HepG2 (cell line): ENCODE measurements at regions not wholly inside any gene's neighbourhood (a gene's known extent, or its start where the extent isn't known, plus 50 kb on each side); places are given as distances from the start of the nearest gene placed in this dataset.

Source experiments
- ATAC-seq: fragments of 200-7000 bp; cut with Tn5 transposase; 3 replicates; pipeline ENCODE4 v1.9.1; 2020; ENCODE audit warnings: mild to moderate bottlenecking, moderate library complexity
- BruUV-seq: library from RNA; stranded (reverse); fragments of 400-500 nt; replicated peaks from 2 replicates; lab custom pipeline; 2021; lab: Mats Ljungman, UMichigan
- CTCF ChIA-PET: fragments of 300-600 bp; formaldehyde crosslinking; extraction: SDS; loops from one replicate; lab custom pipeline; 2021; ENCODE audit warnings: low total read pairs, inconsistent platforms, low intra/inter-chr PET ratio; lab: Yijun Ruan, JAX
- POLR2A ChIA-PET: fragments of 350-600 bp; sonication (Branson Sonifier 250); formaldehyde crosslinking; loops from one replicate; lab custom pipeline; 2020; ENCODE audit warnings: antibody characterized with exemption, inconsistent platforms; lab: Yijun Ruan, JAX
- DNase-seq: peaks from one replicate; pipeline ENCODE4 v3.0.0-alpha.2; 2015; ENCODE audit warnings: low spot score
- FAIRE-seq: peaks from 3 replicates; lab custom pipeline; 2011; peaks lifted over from hg19 to GRCh38; lab: Jason Lieb, UNC
- H2AFZ ChIP-seq: one replicate; pipeline ENCODE4 v1.6.1; 2011; ENCODE audit warnings: low read length, inconsistent platforms
- H3K27ac ChIP-seq: fragments of 300-600 bp; 3 replicates; pipeline ENCODE4 v1.8.0; 2011; ENCODE audit warnings: mixed run types, mild to moderate bottlenecking, mixed read lengths, low read length, inconsistent platforms; ENCODE audit not compliant: insufficient read depth; ENCODE audit errors: extremely low read length
- H3K27me3 ChIP-seq, 2 experiments: fragments of 200-600 bp in 1 of 2; 2 replicates in 1 of 2; 3 replicates in 1 of 2; pipeline versions ENCODE4 v1.6.0 to v1.8.0; 2011; ENCODE audit warnings: low read length in 2 of 2, mild to moderate bottlenecking in 2 of 2, moderate library complexity in 2 of 2, inconsistent platforms in 1 of 2; ENCODE audit not compliant: insufficient read depth in 2 of 2, control insufficient read depth in 1 of 2
- H3K36me3 ChIP-seq, 2 experiments: fragments of 200-600 bp in 1 of 2; replicated peaks in 1 of 2; 2 replicates in 1 of 2; 3 replicates in 1 of 2; pipeline versions ENCODE4 v1.5.1 to v1.8.0; 2011; ENCODE audit warnings: low read length in 2 of 2, inconsistent platforms in 1 of 2; ENCODE audit not compliant: insufficient read depth in 2 of 2, control insufficient read depth in 1 of 2
- H3K4me1 ChIP-seq: 2 replicates; pipeline ENCODE4 v1.5.1; 2012; ENCODE audit warnings: low read length, inconsistent platforms; ENCODE audit not compliant: insufficient read depth
- H3K4me2 ChIP-seq: 2 replicates; pipeline ENCODE4 v1.6.0; 2011; ENCODE audit warnings: low read depth, low read length, inconsistent platforms
- H3K4me3 ChIP-seq, 3 experiments: fragments of 200-600 bp in 1 of 3; sonication (generic), shearing (Covaris generic) in 1 of 3; replicated peaks in 1 of 3; 2 replicates each; pipeline ENCODE4 v1.5.1; 2011 to 2016; ENCODE audit warnings: low read length in 3 of 3, inconsistent platforms in 2 of 3, low read depth in 2 of 3, mild to moderate bottlenecking in 2 of 3, control low read depth in 1 of 3, mixed read lengths in 1 of 3; ENCODE audit not compliant: insufficient read depth in 1 of 3
- H3K79me2 ChIP-seq: one replicate; pipeline ENCODE4 v1.6.1; 2011; ENCODE audit warnings: low read length, inconsistent platforms; ENCODE audit not compliant: insufficient read depth
- H3K9ac ChIP-seq: 2 replicates; pipeline ENCODE4 v1.6.0; 2011; ENCODE audit warnings: mild to moderate bottlenecking, low read depth, low read length, inconsistent platforms; ENCODE audit not compliant: insufficient read depth
- H3K9me3 ChIP-seq: 2 replicates; pipeline ENCODE4 v1.5.1; 2012; ENCODE audit warnings: mild to moderate bottlenecking, low read length
- H4K20me1 ChIP-seq: 2 replicates; pipeline ENCODE4 v1.6.0; 2011; ENCODE audit warnings: inconsistent platforms, mild to moderate bottlenecking, low read length, moderate library complexity; ENCODE audit not compliant: insufficient read depth
- BRCA1 ChIP-seq: sonication (generic); formaldehyde crosslinking; IDR thresholded peaks from 2 replicates; pipeline ENCODE4 v1.4.0; 2020; ENCODE audit warnings: missing genetic modification reagents
- HIC2 ChIP-seq: sonication (generic); formaldehyde crosslinking; IDR thresholded peaks from 2 replicates; pipeline ENCODE4 v1.9.0; 2022; ENCODE audit warnings: low read depth, missing genetic modification reagents
- MEIS2 ChIP-seq: sonication (generic); formaldehyde crosslinking; IDR thresholded peaks from 2 replicates; pipeline ENCODE4 v1.9.0; 2021; ENCODE audit warnings: mild to moderate bottlenecking, missing genetic modification reagents
- RFX1 ChIP-seq: fragments of 450-650 bp; IDR thresholded peaks from 2 replicates; pipeline ENCODE4 v1.6.1; 2017
- TARDBP ChIP-seq: sonication (generic); formaldehyde crosslinking; IDR thresholded peaks from 2 replicates; pipeline ENCODE4 v1.8.0; 2022; ENCODE audit warnings: mild to moderate bottlenecking, missing genetic modification reagents
- TEAD2 ChIP-seq: sonication (generic); formaldehyde crosslinking; IDR thresholded peaks from 2 replicates; pipeline ENCODE4 v1.9.0; 2021; ENCODE audit warnings: missing genetic modification reagents
- TOE1 ChIP-seq: sonication (generic); formaldehyde crosslinking; IDR thresholded peaks from 2 replicates; pipeline ENCODE4 v1.4.0; 2020; ENCODE audit warnings: mild to moderate bottlenecking, missing genetic modification reagents
- ZFP90 ChIP-seq: sonication (generic); formaldehyde crosslinking; IDR thresholded peaks from 2 replicates; pipeline ENCODE4 v1.8.0; 2022; ENCODE audit warnings: missing genetic modification reagents, mild to moderate bottlenecking, inconsistent platforms, borderline replicate concordance
- WGBS: methylation state at CpG from one replicate; pipeline ENCODE4 v1.1.6; 2017; ENCODE audit warnings: low lambda C conversion rate; 5-methylcytosine and 5-hydroxymethylcytosine counted together
- in situ Hi-C: cut with HindIII; loops from 2 replicates; pipeline ENCODE4 v1.10.0; 2017; ENCODE audit warnings: low pct_unique_long_range_greater_than_20kb; ENCODE audit not compliant: extremely low pct_ligation_motif_present
- intact Hi-C: fragments of 100-400 bp; cut with micrococcal nuclease; formaldehyde crosslinking; loops from one replicate; pipeline ENCODE4 v1.10.0; 2022; ENCODE audit not compliant: unreplicated experiment
- TF ChIP-seq, protein P1 (sequence below): sonication (generic); formaldehyde crosslinking; conservative IDR thresholded peaks from 2 replicates; pipeline ENCODE4 v1.4.0; 2020; ENCODE audit warnings: mild to moderate bottlenecking, missing genetic modification reagents, moderate library complexity

DNA sequence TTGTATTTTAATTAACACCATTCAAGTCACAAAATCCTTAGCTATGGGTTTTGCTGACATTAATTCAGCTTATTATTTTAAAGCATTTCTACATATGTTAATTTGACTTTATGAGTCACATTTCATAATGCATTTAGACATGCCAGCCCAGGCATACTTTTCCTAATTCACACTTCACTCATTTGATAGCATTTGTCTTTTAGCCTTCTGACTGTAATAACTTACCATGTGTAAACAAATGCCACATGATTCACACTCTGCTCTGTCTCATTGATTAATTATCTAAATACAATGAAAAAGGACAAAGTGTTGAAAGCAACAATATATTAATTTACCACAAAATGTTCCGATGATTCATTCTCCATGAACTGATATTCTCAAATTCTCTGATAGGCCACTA is 927.8 kb upstream of the EPHA6 start:
- ChIA-PET POLR2A (no interaction called here), CTCF (no interaction called here)
- no peaks in the 10 kb centered on the region for H4K20me1 ChIP-seq
- BruUV-seq = no TSS peak
- no peaks in the 10 kb centered on the region for H3K27me3 ChIP-seq
- DNase-seq (no peak), FAIRE-seq (no peak), ATAC-seq (no peak)
- H3K79me2 ChIP-seq = no peaks in the 10 kb centered on the region
- no peak overlapping the region for H3K9ac ChIP-seq
- H3K27ac ChIP-seq = no peak overlapping the region
- H3K4me1 ChIP-seq = no peaks in the 10 kb centered on the region
- no peak for TF ChIP-seq TEAD2 (CRISPR knock-in tag)
- no peak for TF ChIP-seq RFX1
- TF ChIP-seq, protein P1, sequence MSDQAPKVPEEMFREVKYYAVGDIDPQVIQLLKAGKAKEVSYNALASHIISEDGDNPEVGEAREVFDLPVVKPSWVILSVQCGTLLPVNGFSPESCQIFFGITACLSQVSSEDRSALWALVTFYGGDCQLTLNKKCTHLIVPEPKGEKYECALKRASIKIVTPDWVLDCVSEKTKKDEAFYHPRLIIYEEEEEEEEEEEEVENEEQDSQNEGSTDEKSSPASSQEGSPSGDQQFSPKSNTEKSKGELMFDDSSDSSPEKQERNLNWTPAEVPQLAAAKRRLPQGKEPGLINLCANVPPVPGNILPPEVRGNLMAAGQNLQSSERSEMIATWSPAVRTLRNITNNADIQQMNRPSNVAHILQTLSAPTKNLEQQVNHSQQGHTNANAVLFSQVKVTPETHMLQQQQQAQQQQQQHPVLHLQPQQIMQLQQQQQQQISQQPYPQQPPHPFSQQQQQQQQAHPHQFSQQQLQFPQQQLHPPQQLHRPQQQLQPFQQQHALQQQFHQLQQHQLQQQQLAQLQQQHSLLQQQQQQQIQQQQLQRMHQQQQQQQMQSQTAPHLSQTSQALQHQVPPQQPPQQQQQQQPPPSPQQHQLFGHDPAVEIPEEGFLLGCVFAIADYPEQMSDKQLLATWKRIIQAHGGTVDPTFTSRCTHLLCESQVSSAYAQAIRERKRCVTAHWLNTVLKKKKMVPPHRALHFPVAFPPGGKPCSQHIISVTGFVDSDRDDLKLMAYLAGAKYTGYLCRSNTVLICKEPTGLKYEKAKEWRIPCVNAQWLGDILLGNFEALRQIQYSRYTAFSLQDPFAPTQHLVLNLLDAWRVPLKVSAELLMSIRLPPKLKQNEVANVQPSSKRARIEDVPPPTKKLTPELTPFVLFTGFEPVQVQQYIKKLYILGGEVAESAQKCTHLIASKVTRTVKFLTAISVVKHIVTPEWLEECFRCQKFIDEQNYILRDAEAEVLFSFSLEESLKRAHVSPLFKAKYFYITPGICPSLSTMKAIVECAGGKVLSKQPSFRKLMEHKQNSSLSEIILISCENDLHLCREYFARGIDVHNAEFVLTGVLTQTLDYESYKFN (CRISPR knock-in tag) = no peak
- in situ Hi-C loops (no loop called here), intact Hi-C loops (no loop called here)
- no peak overlapping the region for H3K4me2 ChIP-seq
- H3K36me3 ChIP-seq = no peaks in the 10 kb centered on the region
- WGBS = 3% methylated on average over 1 of the region's 1 CpG
- no peak overlapping the region for H3K4me3 ChIP-seq
- no peaks in the 10 kb centered on the region for H3K9me3 ChIP-seq
- no peak overlapping the region for H2AFZ ChIP-seq

GRCh38 chr3:95887114-95887513 is 927.3 kb upstream of the EPHA6 start:
- H3K9ac ChIP-seq = no peak overlapping the region
- H3K79me2 ChIP-seq = no peaks in the 10 kb centered on the region
- ChIA-PET CTCF (no interaction called here), POLR2A (no interaction called here)
- no peaks in the 10 kb centered on the region for H3K9me3 ChIP-seq
- 5% methylated on average over 2 of the region's 2 CpGs for WGBS
- H3K4me2 ChIP-seq = no peak overlapping the region
- H2AFZ ChIP-seq = no peak overlapping the region
- H4K20me1 ChIP-seq = no peaks in the 10 kb centered on the region
- in situ Hi-C loops = no loop called here
- no peaks in the 10 kb centered on the region for H3K36me3 ChIP-seq
- no peak for TF ChIP-seq HIC2 (CRISPR knock-in tag)
- no peak for TF ChIP-seq MEIS2 (CRISPR knock-in tag)
- TF ChIP-seq ZFP90 (CRISPR knock-in tag) = no peak
- no peak for TF ChIP-seq TARDBP (CRISPR knock-in tag)
- TF ChIP-seq TOE1 = no peak
- TF ChIP-seq BRCA1 (CRISPR knock-in tag) = no peak
- no peak for FAIRE-seq
- no peak overlapping the region for H3K4me3 ChIP-seq
- no peaks in the 10 kb centered on the region for H3K27me3 ChIP-seq
- no peaks in the 10 kb centered on the region for H3K4me1 ChIP-seq
- DNase-seq = no peak
- no peak for ATAC-seq
- no peak overlapping the region for H3K27ac ChIP-seq
- intact Hi-C loops = no loop called here
- no TSS peak for BruUV-seq
